Heart right ventricle (tissue), 16 donors: ENCODE measurements at regions not wholly inside any gene's neighbourhood (a gene's known extent, or its start where the extent isn't known, plus 50 kb on each side); places are given as distances from the start of the nearest gene placed in this dataset.
A peak's percentile ranks its signal among the peaks of the same experiment; 100 is the strongest.

ENCODE experiments used
- ATAC-seq, 8 donors: fragments of 200-7000 bp; cut with Tn5 transposase; one replicate each; pipeline ENCODE4 v1.9.1; 2020; ENCODE audit warnings: mild to moderate bottlenecking in 8 of 8, moderate library complexity in 8 of 8, moderate number of reproducible peaks in 1 of 8
- DNase-seq, 2 donors: peaks; one replicate each; pipeline ENCODE4 v3.0.0-alpha.2; 2020
- H3K27ac ChIP-seq, 10 donors: fragments of 200-600 bp; sonication (generic) in 2 of 10; one replicate each; pipeline versions ENCODE4 v1.5.0 to v1.8.0; 2020 to 2022; ENCODE audit warnings: mild to moderate bottlenecking in 3 of 10
- H3K27me3 ChIP-seq, 7 donors: fragments of 200-600 bp; one replicate each; pipeline ENCODE4 v1.8.0; 2021 to 2022; ENCODE audit warnings: mild to moderate bottlenecking in 2 of 7
- H3K36me3 ChIP-seq, 9 donors: fragments of 200-600 bp; sonication (generic) in 1 of 9; one replicate each; pipeline versions ENCODE4 v1.5.0 to v1.8.0; 2020 to 2022; ENCODE audit warnings: mild to moderate bottlenecking in 2 of 9
- H3K4me1 ChIP-seq, 9 donors: fragments of 200-600 bp; sonication (generic) in 1 of 9; one replicate each; pipeline versions ENCODE4 v1.5.0 to v1.8.0; 2020 to 2022; ENCODE audit warnings: mild to moderate bottlenecking in 4 of 9
- H3K4me3 ChIP-seq, 10 donors: fragments of 200-600 bp; sonication (generic) in 2 of 10; one replicate each; pipeline versions ENCODE4 v1.5.0 to v1.8.0; 2020 to 2022; ENCODE audit warnings: mild to moderate bottlenecking in 7 of 10, moderate library complexity in 2 of 10
- H3K9me3 ChIP-seq, 11 donors: fragments of 200-600 bp in 10 of 11; sonication (generic) in 2 of 11; one replicate each; pipeline versions ENCODE4 v1.5.0 to v1.8.0; 2013 to 2022; ENCODE audit warnings: mild to moderate bottlenecking in 2 of 11, control low read depth in 1 of 11, moderate library complexity in 1 of 11
- CTCF ChIP-seq, 9 donors: fragments of 200-600 bp; sonication (generic) in 2 of 9; IDR thresholded peaks; one replicate each; pipeline versions ENCODE4 v1.5.0 to v1.8.0; 2021 to 2022; ENCODE audit warnings: antibody characterized with exemption in 9 of 9, mild to moderate bottlenecking in 5 of 9, moderate library complexity in 1 of 9
- WGBS, 2 donors: extraction: QIAGEN DNeasy Blood & Tissue Kit; methylation state at CpG; one replicate each; pipeline ENCODE4 v1.1.7; 2013; ENCODE audit warnings: inconsistent platforms in 1 of 2; 5-methylcytosine and 5-hydroxymethylcytosine counted together
- intact Hi-C, 10 donors: fragments of 100-400 bp; cut with DNase I; formaldehyde crosslinking; loops; one replicate each; pipeline versions ENCODE4 v1.11.1 to v1.14.2; 2022
- donor health status: Arrhythmogenic right ventricular cardiomyopathy.
- donor health status: ischemic (EF 13 %, LVEDD 7.1; RV severe dilation, severe dysfunction).
- donor health status: healthy with polysubstance abuse.
- donor health status: DM: no; HTN: yes; CAD: no.
- donor health status: DM: no; HTN: no; CAD: no.
- donor health status: ischemic (EF 25% LVEDD 6.9; RV normal size, moderate dysfunction).
- donor health status: ischemic (EF 25% LVEDD 5.7; RV mildly dilated, moderate dysfunction).
- donor health status: healthy.
- donor health status: DM: yes; HTN: yes; CAD: no.
- donor health status: Ischemic cardiomyopathy.
- donor health status: ischemic (EF 35%, LVEDD 5.7; RV mildly dilated, moderate dysfunction).
- donor health status: nonischemic (EF 11% LVEDD 7.7; RV severe dilation, severe dysfunction).
- donor health status: DM: yes; HTN: yes; CAD: no.
- donor health status: PGD.
- donor health status: ischemic (EF 29% LVEDD 5.4; RV normal size, mild dysfunction).
- donor health status: nonischemic (EF 23%, LVEDD 6.1; RV moderate dilation, normal function).

GRCh38 chr10:62681211-62681940 lies 123.1 kb upstream of the ADO start:
- ATAC-seq (peak in 1 of 8 donors; percentile 18), DNase-seq (no peak)
- Histone ChIP-seq H3K4me3 (no peak overlapping the region), H3K27me3 (peaks cover 0 to 8% (median 0%) of the 10 kb centered on the region in 7 donors), H3K9me3 (peaks cover 0 to 7% (median 0%) of the 10 kb centered on the region in 11 donors), H3K36me3 (no peaks in the 10 kb centered on the region), H3K4me1 (peaks cover 0 to 12% (median 0%) of the 10 kb centered on the region in 9 donors), H3K27ac (no peak overlapping the region)
- intact Hi-C loops: loop anchor here in 1 of 10 donors (10.0 kb wide), 1 partner anchor 57 kb away; no protein-coding TSS in a partner anchor
- peak in 1 of 9 donors; percentile 13 for TF ChIP-seq CTCF (IDR thresholded peaks at IDR 0.05)
- 66% methylated on average over 8 of the region's 8 CpGs for WGBS, 2 donors

GRCh38 chr10:62684911-62685310 lies 119.6 kb upstream of the ADO start:
- H3K36me3 ChIP-seq: no peaks in the 10 kb centered on the region
- TF ChIP-seq CTCF (IDR thresholded peaks at IDR 0.05): no peak
- peaks cover 0 to 8% (median 0%) of the 10 kb centered on the region in 7 donors for H3K27me3 ChIP-seq
- no peak overlapping the region for H3K27ac ChIP-seq
- peaks cover 0 to 24% (median 11%) of the 10 kb centered on the region in 9 donors for H3K4me1 ChIP-seq
- WGBS, 2 donors: 74% methylated on average over 5 of the region's 5 CpGs
- peaks cover 0 to 12% (median 0%) of the 10 kb centered on the region in 11 donors for H3K9me3 ChIP-seq
- DNase-seq (no peak), ATAC-seq (no peak)
- no peak overlapping the region for H3K4me3 ChIP-seq
- intact Hi-C loops: loop anchor here in 1 of 10 donors (10.0 kb wide), 1 partner anchor 60 kb away; no protein-coding TSS in a partner anchor

GRCh38 chr10:62687230-62687748 lies 117.2 kb upstream of the ADO start:
- no peak for DNase-seq
- Histone ChIP-seq H3K4me1 (peaks cover 0 to 36% (median 24%) of the 10 kb centered on the region in 9 donors), H3K4me3 (no peak overlapping the region), H3K27me3 (peaks cover 0 to 5% (median 0%) of the 10 kb centered on the region in 7 donors), H3K36me3 (no peaks in the 10 kb centered on the region), H3K27ac (no peak overlapping the region), H3K9me3 (peaks cover 0 to 12% (median 0%) of the 10 kb centered on the region in 11 donors)
- intact Hi-C loops: loop anchor here in 1 of 10 donors (10.0 kb wide), 1 partner anchor 62 kb away; no protein-coding TSS in a partner anchor
- ATAC-seq: no peak
- no peak for TF ChIP-seq CTCF (IDR thresholded peaks at IDR 0.05)

GRCh38 chr10:62688971-62689700 lies 115.4 kb upstream of the ADO start:
- Histone ChIP-seq H3K4me1 (peaks cover 0 to 36% (median 24%) of the 10 kb centered on the region in 9 donors), H3K27ac (peak overlapping the region in 4 of 10 donors; percentile 2 to 55 (median 42)), H3K4me3 (no peak overlapping the region), H3K9me3 (peaks cover 0 to 12% (median 0%) of the 10 kb centered on the region in 11 donors), H3K27me3 (peaks cover 0 to under 1% (median 0%) of the 10 kb centered on the region in 7 donors), H3K36me3 (no peaks in the 10 kb centered on the region)
- intact Hi-C loops: loop anchor here in 1 of 10 donors (10.0 kb wide), 1 partner anchor 64 kb away; no protein-coding TSS in a partner anchor
- ATAC-seq: peak in 4 of 8 donors; percentile 34 to 64 (median 50)
- 75 to 78% methylated on average over 2 of the region's 2 CpGs for WGBS, 2 donors
- TF ChIP-seq CTCF (IDR thresholded peaks at IDR 0.05): no peak
- DNase-seq: no peak
